ENCODE measurements at regions not wholly inside any gene's neighbourhood (a gene's known extent, or its start where the extent isn't known, plus 50 kb on each side); places are given as distances from the start of the nearest gene placed in this dataset.
"Not testable (repeated sequence)": the region's sequence is repeated elsewhere in the genome, so short reads cannot be mapped to it uniquely, and the experiment has no call there.

DNA sequence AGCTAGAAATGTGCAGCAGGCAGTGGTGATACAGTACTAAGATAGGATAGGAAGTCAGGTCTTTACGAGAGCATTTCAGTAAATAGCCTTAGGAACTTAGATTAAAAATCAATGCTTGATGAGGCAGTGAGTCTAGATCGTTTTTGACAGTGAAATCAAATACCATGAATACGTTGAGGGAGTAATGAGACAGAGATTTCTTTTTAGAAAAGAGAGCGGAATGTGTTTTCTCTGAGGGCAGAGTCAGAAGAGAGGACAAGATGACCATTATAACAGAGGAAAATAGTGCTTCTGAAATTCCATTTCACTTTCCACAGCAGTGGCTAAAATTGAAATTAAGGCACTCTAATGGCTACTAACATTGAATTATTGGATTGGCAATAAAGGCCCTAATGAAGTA lies 339.6 kb downstream of the UTRN start:
- TF ChIP-seq, protein P1, sequence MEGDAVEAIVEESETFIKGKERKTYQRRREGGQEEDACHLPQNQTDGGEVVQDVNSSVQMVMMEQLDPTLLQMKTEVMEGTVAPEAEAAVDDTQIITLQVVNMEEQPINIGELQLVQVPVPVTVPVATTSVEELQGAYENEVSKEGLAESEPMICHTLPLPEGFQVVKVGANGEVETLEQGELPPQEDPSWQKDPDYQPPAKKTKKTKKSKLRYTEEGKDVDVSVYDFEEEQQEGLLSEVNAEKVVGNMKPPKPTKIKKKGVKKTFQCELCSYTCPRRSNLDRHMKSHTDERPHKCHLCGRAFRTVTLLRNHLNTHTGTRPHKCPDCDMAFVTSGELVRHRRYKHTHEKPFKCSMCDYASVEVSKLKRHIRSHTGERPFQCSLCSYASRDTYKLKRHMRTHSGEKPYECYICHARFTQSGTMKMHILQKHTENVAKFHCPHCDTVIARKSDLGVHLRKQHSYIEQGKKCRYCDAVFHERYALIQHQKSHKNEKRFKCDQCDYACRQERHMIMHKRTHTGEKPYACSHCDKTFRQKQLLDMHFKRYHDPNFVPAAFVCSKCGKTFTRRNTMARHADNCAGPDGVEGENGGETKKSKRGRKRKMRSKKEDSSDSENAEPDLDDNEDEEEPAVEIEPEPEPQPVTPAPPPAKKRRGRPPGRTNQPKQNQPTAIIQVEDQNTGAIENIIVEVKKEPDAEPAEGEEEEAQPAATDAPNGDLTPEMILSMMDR (IDR thresholded peaks at IDR 0.05; ENCODE audit: borderline replicate concordance, insufficient read depth, low read depth, low read length) = no peak
- no peak overlapping the region for H3K4me3 ChIP-seq (ENCODE audit: low read depth, low read length)

DNA sequence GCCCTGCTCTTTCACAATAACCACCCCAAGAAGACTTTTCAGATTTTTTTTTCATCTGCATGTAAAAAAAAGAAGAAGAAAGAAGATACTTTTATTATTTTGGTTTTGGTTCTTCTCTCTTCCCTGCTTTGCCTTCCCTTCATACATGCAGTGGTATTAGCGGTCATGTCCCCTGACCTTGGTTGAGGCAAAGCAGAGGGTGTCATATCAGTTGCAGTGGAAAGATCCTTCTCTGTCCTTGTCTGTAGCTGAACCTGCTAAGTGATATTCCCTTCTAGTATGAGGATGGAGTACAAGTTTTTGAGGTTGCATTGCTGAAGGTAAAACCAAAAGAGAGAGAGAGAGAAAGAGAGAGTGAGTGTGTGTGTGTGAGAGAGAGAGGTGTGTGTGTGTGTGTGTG lies 345.7 kb downstream of the UTRN start:
- H3K4me3 ChIP-seq (ENCODE audit: low read depth, low read length) = no peak overlapping the region
- TF ChIP-seq, protein P1 (IDR thresholded peaks at IDR 0.05; ENCODE audit: borderline replicate concordance, insufficient read depth, low read depth, low read length) = no peak

DNA sequence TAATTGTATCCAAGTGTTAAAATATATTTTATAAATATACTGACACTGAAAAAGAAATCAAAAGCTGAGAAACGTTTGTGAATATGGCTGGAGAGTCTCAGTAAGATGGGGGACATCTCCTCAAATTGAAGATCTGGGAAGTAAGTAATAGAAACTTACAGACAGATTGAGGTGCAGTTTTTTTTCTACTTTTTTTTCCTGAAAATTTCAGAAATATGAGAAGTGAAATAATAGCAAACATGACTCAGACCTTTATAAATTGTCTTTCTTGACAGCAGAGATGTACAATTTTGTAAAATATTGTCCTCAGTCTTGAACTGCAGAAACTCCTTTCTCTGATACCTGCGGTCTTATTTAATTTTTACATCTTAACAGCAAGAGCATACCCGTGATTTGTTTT lies 347.1 kb downstream of the UTRN start:
- H3K4me3 ChIP-seq (ENCODE audit: low read depth, low read length) = no peak overlapping the region
- TF ChIP-seq, protein P1 (IDR thresholded peaks at IDR 0.05; ENCODE audit: borderline replicate concordance, insufficient read depth, low read depth, low read length) = no peak

DNA sequence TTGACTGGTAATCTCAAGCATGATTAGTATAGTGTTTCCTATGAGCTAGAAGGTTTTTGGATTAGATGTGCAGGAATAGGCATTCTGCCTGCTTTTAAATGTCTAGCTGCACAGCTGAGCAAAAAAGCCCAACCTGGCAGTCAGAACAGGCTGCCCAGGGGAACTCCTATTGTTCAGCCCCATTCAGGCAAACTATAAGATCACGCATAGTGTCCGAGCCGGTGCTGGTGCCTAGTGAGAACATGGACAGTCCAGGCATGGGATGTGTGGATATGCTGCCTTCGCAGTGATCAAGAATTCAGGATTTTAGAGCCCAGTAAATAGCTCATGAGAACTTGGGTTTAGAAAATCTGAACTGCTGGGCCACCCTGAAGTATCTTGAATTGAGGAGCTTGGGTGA lies 348.8 kb downstream of the UTRN start:
- TF ChIP-seq, protein P1 (IDR thresholded peaks at IDR 0.05; ENCODE audit: borderline replicate concordance, insufficient read depth, low read depth, low read length) = no peak
- H3K4me3 ChIP-seq (ENCODE audit: low read depth, low read length) = no peak overlapping the region

DNA sequence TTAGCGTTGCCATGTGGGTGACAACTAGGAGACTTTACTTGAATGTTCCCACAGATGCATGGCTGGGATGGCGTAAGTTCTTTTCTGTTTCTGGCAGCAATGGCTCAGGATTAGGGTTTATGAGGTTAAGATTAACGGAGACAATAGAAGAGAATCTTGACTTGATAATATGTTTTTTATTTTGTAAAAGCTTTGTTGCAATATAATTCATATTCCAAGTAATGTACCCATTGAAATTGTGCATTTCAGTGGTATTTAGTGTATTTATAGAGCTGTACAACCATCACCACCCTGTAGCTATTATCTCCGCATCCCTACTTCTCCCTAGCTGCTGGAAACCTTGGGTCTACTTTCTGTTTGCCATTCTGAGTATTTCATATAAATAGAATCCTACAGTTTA lies 349.2 kb downstream of the UTRN start:
- TF ChIP-seq, protein P1 (IDR thresholded peaks at IDR 0.05; ENCODE audit: borderline replicate concordance, insufficient read depth, low read depth, low read length) = no peak
- H3K4me3 ChIP-seq (ENCODE audit: low read depth, low read length) = no peak overlapping the region

DNA sequence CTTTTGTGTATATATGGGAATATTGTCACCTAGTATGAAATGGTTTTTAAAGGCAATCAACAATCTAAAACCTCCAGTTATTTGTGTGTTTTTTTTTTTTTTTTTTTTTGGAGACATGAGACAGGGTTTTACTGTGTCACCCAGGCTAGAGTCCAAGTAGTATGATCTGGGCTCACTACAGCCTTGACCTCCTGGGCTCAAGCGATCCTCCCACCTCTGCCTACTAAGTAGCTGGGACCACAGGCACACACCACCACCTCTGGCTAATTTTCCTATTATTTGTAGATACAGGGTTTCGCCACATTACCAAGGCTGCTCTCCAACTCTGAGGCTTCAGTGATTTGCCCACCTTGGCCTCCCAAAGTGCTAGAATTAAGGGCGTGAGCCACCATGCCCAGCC lies 349.9 kb downstream of the UTRN start:
- TF ChIP-seq, protein P1 (IDR thresholded peaks at IDR 0.05; ENCODE audit: borderline replicate concordance, insufficient read depth, low read depth, low read length) = no peak
- no peak overlapping the region for H3K4me3 ChIP-seq (ENCODE audit: low read depth, low read length)

DNA sequence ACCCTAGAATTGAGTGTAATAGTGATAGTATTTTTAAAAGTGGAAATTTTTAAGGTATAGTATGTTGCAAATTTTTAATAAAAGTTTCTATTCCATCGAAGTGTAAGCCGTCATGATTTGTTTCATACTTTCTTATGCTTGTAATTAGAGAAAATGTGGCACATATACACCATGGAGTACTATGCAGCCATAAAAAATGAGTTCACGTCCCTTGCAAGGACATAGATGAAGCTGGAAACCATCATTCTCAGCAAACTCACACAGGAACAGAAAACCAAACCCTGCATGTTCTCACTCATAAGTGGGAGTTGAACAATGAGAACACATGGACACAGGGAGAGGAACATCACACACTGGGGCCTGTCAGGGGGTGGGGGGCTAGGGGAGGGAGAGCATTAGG lies 350.9 kb downstream of the UTRN start:
- not testable (repeated sequence) for H3K4me3 ChIP-seq (ENCODE audit: low read depth, low read length)

DNA sequence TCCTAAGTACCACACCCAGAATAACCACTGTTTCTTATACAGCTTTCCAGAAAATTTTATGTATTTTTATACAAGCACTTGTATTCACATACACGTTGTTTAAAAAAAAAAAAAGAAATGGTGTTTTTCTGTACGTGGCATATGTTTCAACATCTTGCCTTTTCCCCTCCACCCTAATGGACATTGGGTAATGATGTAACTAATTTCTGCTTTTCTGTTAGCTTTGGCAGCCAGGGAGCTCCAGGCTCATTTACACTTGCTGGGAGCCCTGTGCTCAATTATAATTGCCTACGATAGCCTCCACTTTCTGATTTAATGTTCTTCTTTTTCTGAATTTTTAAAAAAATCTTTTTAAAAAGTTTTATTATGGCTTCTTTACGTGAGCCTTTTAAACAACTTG lies 352.4 kb downstream of the UTRN start:
- TF ChIP-seq, protein P1 (IDR thresholded peaks at IDR 0.05; ENCODE audit: borderline replicate concordance, insufficient read depth, low read depth, low read length) = no peak

More for the DNA sequence above, 352.4 kb downstream of the UTRN start:
- no peak overlapping the region for H3K4me3 ChIP-seq (ENCODE audit: low read depth, low read length)
